ENCODE measurements at regions not wholly inside any gene's neighbourhood (a gene's known extent, or its start where the extent isn't known, plus 50 kb on each side); places are given as distances from the start of the nearest gene placed in this dataset.
"Not testable (repeated sequence)": the region's sequence is repeated elsewhere in the genome, so short reads cannot be mapped to it uniquely, and the experiment has no call there.

GRCh38 chr9:65418966-65419365, 134.0 kb upstream of the FOXD4L5 start:
- not testable (repeated sequence) for DNase-seq (ENCODE audit: low read depth)

- not testable (repeated sequence) for DNase-seq (ENCODE audit: low read depth)
Observed at GRCh38 chr9:65416948-65417347, 131.9 kb upstream of the FOXD4L5 start.

GRCh38 chr9:65414249-65414648, 129.2 kb upstream of the FOXD4L5 start:
- not testable (repeated sequence) for DNase-seq (ENCODE audit: low read depth)

GRCh38 chr9:65413371-65413770, 128.4 kb upstream of the FOXD4L5 start:
- DNase-seq (ENCODE audit: low read depth) = not testable (repeated sequence)

- no peak for DNase-seq (ENCODE audit: low read depth)
Observed at GRCh38 chr9:65411901-65412300, 126.9 kb upstream of the FOXD4L5 start.

GRCh38 chr9:65411336-65411735, 126.3 kb upstream of the FOXD4L5 start:
- DNase-seq (ENCODE audit: low read depth) = no peak

- no peak for DNase-seq (ENCODE audit: low read depth)
Observed at GRCh38 chr9:65410926-65411325, 125.9 kb upstream of the FOXD4L5 start.

- no peak for DNase-seq (ENCODE audit: low read depth)
Observed at GRCh38 chr9:65409471-65409980, 124.5 kb upstream of the FOXD4L5 start.

GRCh38 chr9:65408806-65409205, 123.8 kb upstream of the FOXD4L5 start:
- DNase-seq (ENCODE audit: low read depth) = not testable (repeated sequence)

GRCh38 chr9:65406625-65407024, 121.6 kb upstream of the FOXD4L5 start:
- not testable (repeated sequence) for DNase-seq (ENCODE audit: low read depth)

- not testable (repeated sequence) for DNase-seq (ENCODE audit: low read depth)
Observed at GRCh38 chr9:65405766-65406165, 120.8 kb upstream of the FOXD4L5 start.

GRCh38 chr9:65405253-65405652, 120.2 kb upstream of the FOXD4L5 start:
- DNase-seq (ENCODE audit: low read depth) = no peak

- no peak for DNase-seq (ENCODE audit: low read depth)
Observed at GRCh38 chr9:65404232-65405006, 119.4 kb upstream of the FOXD4L5 start.

GRCh38 chr9:65403721-65404120, 118.7 kb upstream of the FOXD4L5 start:
- DNase-seq (ENCODE audit: low read depth) = no peak

GRCh38 chr9:65403072-65403471, 118.1 kb upstream of the FOXD4L5 start:
- DNase-seq (ENCODE audit: low read depth) = not testable (repeated sequence)

- DNase-seq (ENCODE audit: low read depth) = not testable (repeated sequence)
Observed at GRCh38 chr9:65402206-65402870, 117.3 kb upstream of the FOXD4L5 start.

GRCh38 chr9:65401456-65402045, 116.5 kb upstream of the FOXD4L5 start:
- DNase-seq (ENCODE audit: low read depth) = not testable (repeated sequence)

- DNase-seq (ENCODE audit: low read depth) = no peak
Observed at GRCh38 chr9:65400886-65401285, 115.9 kb upstream of the FOXD4L5 start.

- DNase-seq (ENCODE audit: low read depth) = not testable (repeated sequence)
Observed at GRCh38 chr9:65397763-65398719, 113.0 kb upstream of the FOXD4L5 start.

GRCh38 chr9:65397226-65397625, 112.2 kb upstream of the FOXD4L5 start:
- DNase-seq (ENCODE audit: low read depth) = not testable (repeated sequence)

- not testable (repeated sequence) for DNase-seq (ENCODE audit: low read depth)
Observed at GRCh38 chr9:65396601-65397000, 111.6 kb upstream of the FOXD4L5 start.

GRCh38 chr9:65395789-65396188, 110.8 kb upstream of the FOXD4L5 start:
- not testable (repeated sequence) for DNase-seq (ENCODE audit: low read depth)
